H9 (cell line): ENCODE measurements at regions not wholly inside any gene's neighbourhood (a gene's known extent, or its start where the extent isn't known, plus 50 kb on each side); places are given as distances from the start of the nearest gene placed in this dataset.

Experiments
- DNase-seq: peaks from one replicate; pipeline ENCODE4 v3.0.0-alpha.2; 2017
- H2AFZ ChIP-seq: one replicate; pipeline ENCODE4 v1.6.1; 2013; ENCODE audit warnings: mild to moderate bottlenecking, low read length, control low read depth, moderate library complexity
- H2AK5ac ChIP-seq: 2 replicates; pipeline ENCODE4 v1.6.1; 2013; ENCODE audit warnings: low read length, control low read depth, mixed read lengths; ENCODE audit not compliant: insufficient read length
- H2BK120ac ChIP-seq: one replicate; pipeline ENCODE4 v1.6.1; 2013; ENCODE audit warnings: low read depth, mild to moderate bottlenecking, low read length, control low read depth, inconsistent platforms; ENCODE audit not compliant: poor library complexity, severe bottlenecking
- H2BK12ac ChIP-seq: 2 replicates; pipeline ENCODE4 v1.6.1; 2013; ENCODE audit warnings: low read length, control low read depth, mixed read lengths, low read depth; ENCODE audit not compliant: insufficient read length
- H2BK15ac ChIP-seq: 2 replicates; pipeline ENCODE4 v1.6.1; 2013; ENCODE audit warnings: low read depth, low read length, control low read depth
- H2BK20ac ChIP-seq: one replicate; pipeline ENCODE4 v1.6.1; 2013; ENCODE audit warnings: low read depth, mild to moderate bottlenecking, low read length, control low read depth, inconsistent platforms; ENCODE audit not compliant: poor library complexity, severe bottlenecking
- H2BK5ac ChIP-seq: 2 replicates; pipeline ENCODE4 v1.6.1; 2013; ENCODE audit warnings: low read length, control low read depth, mixed read lengths; ENCODE audit not compliant: insufficient read length
- H3K14ac ChIP-seq: 2 replicates; pipeline ENCODE4 v1.6.1; 2013; ENCODE audit warnings: low read length, control low read depth; ENCODE audit not compliant: insufficient read depth
- H3K18ac ChIP-seq: 2 replicates; pipeline ENCODE4 v1.6.1; 2013; ENCODE audit warnings: low read depth, mild to moderate bottlenecking, mixed read lengths, low read length, control low read depth; ENCODE audit not compliant: insufficient read length
- H3K23ac ChIP-seq: 2 replicates; pipeline ENCODE4 v1.6.1; 2013; ENCODE audit warnings: low read length, control low read depth, mixed read lengths, low read depth; ENCODE audit not compliant: insufficient read length
- H3K23me2 ChIP-seq: 2 replicates; pipeline ENCODE4 v1.6.1; 2013; ENCODE audit warnings: low read depth, mild to moderate bottlenecking, mixed read lengths, low read length, control low read depth; ENCODE audit not compliant: insufficient read length, poor library complexity, severe bottlenecking
- H3K27ac ChIP-seq: 2 replicates; pipeline ENCODE4 v1.5.1; 2013; ENCODE audit warnings: low read length, control low read depth, mixed read lengths, low read depth; ENCODE audit not compliant: insufficient read length
- H3K27me3 ChIP-seq: 2 replicates; pipeline ENCODE4 v1.6.1; 2013; ENCODE audit warnings: low read length, control low read depth, inconsistent platforms; ENCODE audit not compliant: insufficient read depth
- H3K4ac ChIP-seq: 2 replicates; pipeline ENCODE4 v1.6.1; 2013; ENCODE audit warnings: low read depth, mild to moderate bottlenecking, control low read depth, inconsistent platforms, low read length, moderate library complexity
- H3K4me1 ChIP-seq: 2 replicates; pipeline ENCODE4 v1.6.1; 2013; ENCODE audit warnings: low read length, control low read depth, inconsistent platforms; ENCODE audit not compliant: insufficient read depth
- H3K4me2 ChIP-seq: 2 replicates; pipeline ENCODE4 v1.6.1; 2013; ENCODE audit warnings: low read length, control low read depth, mixed read lengths; ENCODE audit not compliant: insufficient read length, insufficient read depth
- H3K56ac ChIP-seq: 2 replicates; pipeline ENCODE4 v1.6.1; 2013; ENCODE audit warnings: low read depth, mild to moderate bottlenecking, mixed read lengths, low read length, control low read depth; ENCODE audit not compliant: insufficient read length
- H3K79me1 ChIP-seq: 2 replicates; pipeline ENCODE4 v1.6.1; 2013; ENCODE audit warnings: low read depth, mild to moderate bottlenecking, moderate library complexity, low read length, control low read depth, inconsistent platforms; ENCODE audit not compliant: insufficient read depth, poor library complexity, severe bottlenecking
- H3K79me2 ChIP-seq: 2 replicates; pipeline ENCODE4 v1.6.1; 2013; ENCODE audit warnings: low read length, control low read depth, inconsistent platforms; ENCODE audit not compliant: insufficient read depth
- H3K9ac ChIP-seq: 2 replicates; pipeline ENCODE4 v1.6.1; 2013; ENCODE audit warnings: low read length, control low read depth, mixed read lengths; ENCODE audit not compliant: insufficient read length; ENCODE audit errors: extremely low read depth
- H3K9me3 ChIP-seq: one replicate; pipeline ENCODE4 v1.6.1; 2013; ENCODE audit warnings: low read depth, low read length, inconsistent platforms; ENCODE audit not compliant: control insufficient read depth
- H3T11ph ChIP-seq: one replicate; pipeline ENCODE4 v1.6.1; 2013; ENCODE audit warnings: mild to moderate bottlenecking, low read length, control low read depth, inconsistent platforms
- H4K20me1 ChIP-seq: one replicate; pipeline ENCODE4 v1.6.1; 2013; ENCODE audit not compliant: control insufficient read depth, insufficient read length, insufficient read depth
- H4K5ac ChIP-seq: 2 replicates; pipeline ENCODE4 v1.6.1; 2013; ENCODE audit warnings: low read depth, mild to moderate bottlenecking, mixed read lengths, low read length, control low read depth; ENCODE audit not compliant: insufficient read length
- H4K8ac ChIP-seq: replicated peaks from 2 replicates; pipeline ENCODE4 v1.6.1; 2013; ENCODE audit warnings: low read length, control low read depth, mixed read lengths, low read depth; ENCODE audit not compliant: insufficient read length
- H4K91ac ChIP-seq: 2 replicates; pipeline ENCODE4 v1.6.1; 2013; ENCODE audit warnings: low read depth, mild to moderate bottlenecking, moderate library complexity, mixed read lengths, low read length, control low read depth; ENCODE audit not compliant: insufficient read length
- H3K27ac Mint-ChIP-seq, 3 experiments: 2 replicates in 2 of 3; 3 replicates in 1 of 3; pipeline ENCODE4 v1.8.0; 2020 to 2021; ENCODE audit warnings: mixed read lengths in 3 of 3, mild to moderate bottlenecking in 1 of 3, moderate library complexity in 1 of 3
- H3K27me3 Mint-ChIP-seq: 2 replicates; pipeline ENCODE4 v1.8.0; 2021; ENCODE audit warnings: low read depth, mild to moderate bottlenecking, moderate library complexity, mixed read lengths
- H3K36me3 Mint-ChIP-seq, 3 experiments: 2 replicates in 2 of 3; 3 replicates in 1 of 3; pipeline ENCODE4 v1.8.0; 2020 to 2021; ENCODE audit warnings: low read depth in 3 of 3, mixed read lengths in 3 of 3; ENCODE audit not compliant: insufficient read depth in 1 of 3
- H3K4me1 Mint-ChIP-seq, 2 experiments: 2 replicates each; pipeline ENCODE4 v1.8.0; 2020; ENCODE audit warnings: mixed read lengths in 2 of 2
- H3K4me3 Mint-ChIP-seq, 2 experiments: 2 replicates in 1 of 2; 3 replicates in 1 of 2; pipeline ENCODE4 v1.8.0; 2020 to 2021; ENCODE audit warnings: mild to moderate bottlenecking in 2 of 2, mixed read lengths in 2 of 2, moderate library complexity in 1 of 2
- H3K9me3 Mint-ChIP-seq, 2 experiments: 2 replicates in 1 of 2; 3 replicates in 1 of 2; pipeline ENCODE4 v1.8.0; 2020; ENCODE audit warnings: mild to moderate bottlenecking in 2 of 2, mixed read lengths in 2 of 2, moderate library complexity in 1 of 2
- WGBS: extraction: QIAGEN DNeasy Blood & Tissue Kit; methylation state at CpG from one replicate; pipeline ENCODE4 v1.1.7; 2013; ENCODE audit warnings: missing lambda C conversion rate, low lambda C conversion rate, mixed read lengths; ENCODE audit not compliant: insufficient read length; ENCODE audit errors: extremely low coverage; 5-methylcytosine and 5-hydroxymethylcytosine counted together
- TF ChIP-seq, protein P1 (sequence below): fragments of 200-600 bp; sonication (generic); conservative IDR thresholded peaks from 3 replicates; pipeline ENCODE4 v1.8.0; 2021; ENCODE audit warnings: antibody characterized with exemption, mild to moderate bottlenecking

DNA sequence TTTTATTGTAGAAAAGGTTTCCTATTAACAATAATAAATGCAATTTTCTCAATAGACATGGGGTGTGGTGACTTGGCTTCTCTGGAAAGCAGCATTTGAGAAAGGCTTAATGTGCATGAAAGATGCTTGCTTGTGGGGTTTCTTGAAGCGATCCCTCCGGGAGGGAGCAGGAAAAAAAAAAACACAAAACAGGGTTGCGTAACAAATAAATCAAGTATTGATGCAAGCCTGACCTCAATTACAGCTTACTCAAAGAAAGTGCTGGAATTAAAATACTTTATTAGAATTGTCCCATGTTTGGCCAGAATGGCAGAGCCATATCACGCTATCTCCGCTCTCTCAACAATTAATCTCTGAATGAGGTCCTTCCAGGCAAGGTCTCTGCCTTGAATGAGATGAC lies 1612.5 kb downstream of the REEP3 start:
- H3K4me1 ChIP-seq, result no peaks in the 10 kb centered on the region
- no peak overlapping the region for H3K18ac ChIP-seq
- no peak overlapping the region for H4K91ac ChIP-seq
- no peaks in the 10 kb centered on the region for H3K79me2 ChIP-seq
- Mint-ChIP-seq H3K4me1 (no peaks in the 10 kb centered on the region), H3K27me3 (no peaks in the 10 kb centered on the region), H3K27ac (no peak overlapping the region), H3K36me3 (no peaks in the 10 kb centered on the region), H3K9me3 (no peaks in the 10 kb centered on the region), H3K4me3 (no peak overlapping the region)
- no peaks in the 10 kb centered on the region for H3K79me1 ChIP-seq
- H3K56ac ChIP-seq, result no peak overlapping the region
- H3K9ac ChIP-seq, result no peak overlapping the region
- no peak overlapping the region for H2BK120ac ChIP-seq
- H4K8ac ChIP-seq, result no peak overlapping the region
- no peak overlapping the region for H2AK5ac ChIP-seq
- no peak overlapping the region for H3K4ac ChIP-seq
- no peak overlapping the region for H2AFZ ChIP-seq
- no peak overlapping the region for H2BK5ac ChIP-seq
- no peak overlapping the region for H3T11ph ChIP-seq
- no peak overlapping the region for H3K27ac ChIP-seq
- H3K4me2 ChIP-seq, result no peak overlapping the region
- no peak overlapping the region for H3K23ac ChIP-seq
- H3K23me2 ChIP-seq, result no peaks in the 10 kb centered on the region
- no peak overlapping the region for H2BK12ac ChIP-seq
- no peaks in the 10 kb centered on the region for H4K20me1 ChIP-seq
- no peak for DNase-seq
- no peak overlapping the region for H4K5ac ChIP-seq
- no CpG with 5 or more reads among the region's 5 CpGs for WGBS
- no peaks in the 10 kb centered on the region for H3K27me3 ChIP-seq
- TF ChIP-seq, protein P1, sequence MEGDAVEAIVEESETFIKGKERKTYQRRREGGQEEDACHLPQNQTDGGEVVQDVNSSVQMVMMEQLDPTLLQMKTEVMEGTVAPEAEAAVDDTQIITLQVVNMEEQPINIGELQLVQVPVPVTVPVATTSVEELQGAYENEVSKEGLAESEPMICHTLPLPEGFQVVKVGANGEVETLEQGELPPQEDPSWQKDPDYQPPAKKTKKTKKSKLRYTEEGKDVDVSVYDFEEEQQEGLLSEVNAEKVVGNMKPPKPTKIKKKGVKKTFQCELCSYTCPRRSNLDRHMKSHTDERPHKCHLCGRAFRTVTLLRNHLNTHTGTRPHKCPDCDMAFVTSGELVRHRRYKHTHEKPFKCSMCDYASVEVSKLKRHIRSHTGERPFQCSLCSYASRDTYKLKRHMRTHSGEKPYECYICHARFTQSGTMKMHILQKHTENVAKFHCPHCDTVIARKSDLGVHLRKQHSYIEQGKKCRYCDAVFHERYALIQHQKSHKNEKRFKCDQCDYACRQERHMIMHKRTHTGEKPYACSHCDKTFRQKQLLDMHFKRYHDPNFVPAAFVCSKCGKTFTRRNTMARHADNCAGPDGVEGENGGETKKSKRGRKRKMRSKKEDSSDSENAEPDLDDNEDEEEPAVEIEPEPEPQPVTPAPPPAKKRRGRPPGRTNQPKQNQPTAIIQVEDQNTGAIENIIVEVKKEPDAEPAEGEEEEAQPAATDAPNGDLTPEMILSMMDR, result no peak
- H2BK15ac ChIP-seq, result no peak overlapping the region
- H3K14ac ChIP-seq, result no peak overlapping the region
- no peaks in the 10 kb centered on the region for H3K9me3 ChIP-seq
- no peak overlapping the region for H2BK20ac ChIP-seq
